HG02884 (cell line): ENCODE measurements at regions not wholly inside any gene's neighbourhood (a gene's known extent, or its start where the extent isn't known, plus 50 kb on each side); places are given as distances from the start of the nearest gene placed in this dataset.
"Not testable (repeated sequence)": the region's sequence is repeated elsewhere in the genome, so short reads cannot be mapped to it uniquely, and the experiment has no call there.

Source experiments
- ATAC-seq: cut with Tn5 transposase; IDR thresholded peaks from one replicate; pipeline ENCODE4 v1.9.1; 2021; ENCODE audit warnings: mild to moderate bottlenecking, moderate library complexity; ENCODE audit not compliant: unreplicated experiment

DNA sequence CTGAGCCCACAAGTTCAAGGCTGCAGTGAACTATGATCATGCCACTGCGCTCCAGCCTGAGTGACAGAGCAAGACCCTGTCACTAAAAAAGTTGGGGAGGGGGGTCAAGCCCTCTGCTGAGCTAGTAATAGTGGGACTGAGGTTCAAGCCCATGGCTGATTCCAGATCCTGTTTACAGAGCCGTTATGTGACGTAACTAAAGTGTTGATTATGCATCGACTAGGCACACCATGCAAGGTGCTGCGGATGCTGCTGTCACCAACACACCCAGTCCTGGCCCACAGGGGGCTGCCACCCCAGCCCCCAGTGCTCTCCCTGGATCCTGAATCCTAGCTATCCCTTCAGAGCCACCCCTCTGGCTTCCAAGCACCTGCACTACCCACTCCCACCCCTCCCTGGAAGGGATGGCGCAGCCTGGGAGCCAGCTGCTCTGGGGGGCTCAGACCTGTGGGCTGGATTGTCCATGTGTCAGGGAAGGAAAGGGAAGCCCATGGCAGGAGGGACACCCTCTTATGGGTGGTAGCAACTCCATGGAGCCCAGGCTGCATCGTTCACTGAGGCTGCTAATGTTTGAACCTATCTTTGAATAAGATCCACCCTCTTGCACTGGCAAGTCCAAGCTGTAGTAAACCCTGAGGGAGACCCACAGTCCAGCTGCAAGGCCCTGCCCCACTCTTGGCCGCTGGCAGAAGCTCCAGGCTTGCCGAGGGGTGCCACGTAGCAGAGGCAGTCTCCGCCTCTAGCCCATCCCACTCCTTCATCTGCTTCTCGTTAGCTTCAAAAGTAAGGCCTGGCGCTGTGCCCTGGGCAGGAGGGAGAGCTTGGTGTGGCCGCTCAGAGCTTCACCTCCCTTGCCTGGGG is 95.0 kb downstream of the SNX5 start:
- no peak for ATAC-seq

DNA sequence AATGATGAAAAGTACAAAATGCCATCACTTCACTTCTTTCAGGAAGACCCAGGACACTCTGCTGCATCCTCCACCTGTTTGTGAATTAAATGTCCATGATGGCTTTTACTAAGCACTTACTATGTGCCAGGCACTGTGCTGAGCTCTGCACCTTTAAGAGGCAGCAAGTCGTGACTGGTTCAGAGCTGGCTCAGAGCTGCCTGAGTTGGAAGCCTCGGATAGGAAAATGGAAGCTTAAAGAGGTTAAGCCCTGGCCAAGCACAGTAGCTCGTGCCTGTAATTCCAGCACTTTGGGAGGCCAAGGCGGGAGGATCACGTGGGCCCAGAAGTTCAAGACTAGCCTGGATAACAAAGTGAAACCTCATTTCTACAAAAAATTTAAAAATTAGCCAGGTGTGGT is 95.6 kb downstream of the SNX5 start:
- no peak for ATAC-seq

DNA sequence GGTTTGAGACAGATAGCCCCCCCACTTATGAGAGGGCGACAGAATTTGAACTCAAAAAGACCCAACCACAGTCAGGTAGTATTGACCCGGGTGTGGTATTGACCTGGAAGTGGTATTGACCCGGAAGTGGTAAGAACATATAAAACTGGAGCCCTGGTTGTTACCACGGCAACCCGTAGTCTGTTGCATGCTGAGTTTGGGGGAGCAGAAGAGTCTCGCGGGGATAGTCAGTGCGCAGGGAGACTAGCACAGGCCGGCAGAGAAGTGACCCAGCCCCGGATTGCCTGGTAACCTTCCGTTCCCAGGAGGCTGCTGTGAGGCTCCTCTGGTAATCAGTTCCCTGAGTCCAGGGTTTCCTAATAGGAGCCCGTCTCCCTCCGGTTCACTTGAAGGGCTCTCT is 96.2 kb downstream of the SNX5 start:
- no peak for ATAC-seq

DNA sequence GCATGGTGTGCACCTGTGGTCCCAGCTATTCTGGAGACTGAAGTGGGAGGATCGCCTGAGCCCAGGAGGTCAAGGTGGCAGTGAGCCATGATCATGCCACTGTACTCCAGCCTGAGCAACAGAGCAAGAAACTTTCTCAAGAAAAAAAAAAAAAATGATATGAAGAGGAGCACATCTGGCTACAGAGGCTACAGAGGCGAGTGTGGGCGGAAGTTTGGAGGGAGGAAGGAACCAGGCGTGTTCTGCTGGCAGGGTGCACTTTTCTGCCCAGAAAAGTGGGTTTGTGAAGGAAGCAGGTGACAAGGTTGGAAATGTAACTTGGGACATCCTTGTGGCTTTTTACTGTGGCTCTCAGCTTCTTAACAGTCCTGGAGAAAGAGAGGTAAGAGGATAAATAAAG is 96.7 kb downstream of the SNX5 start:
- ATAC-seq, result no peak

DNA sequence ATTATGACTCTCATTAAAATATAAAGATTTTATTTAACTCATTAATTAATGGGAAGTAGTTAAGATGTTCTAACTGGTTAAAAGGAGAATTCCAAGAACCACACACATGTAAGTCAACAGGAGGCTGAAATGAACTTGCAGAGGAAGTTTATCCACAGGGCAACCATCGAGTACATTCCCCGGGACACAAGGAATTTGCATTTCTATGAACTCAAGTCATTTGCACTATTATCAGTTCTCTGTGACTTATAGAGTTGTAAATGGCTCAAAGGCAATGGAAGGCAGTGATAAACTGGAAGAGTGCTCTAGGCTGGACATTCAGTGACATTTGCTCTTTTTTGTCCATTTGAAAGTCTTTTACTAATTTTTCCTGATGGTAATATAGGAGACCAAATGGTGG is 97.4 kb downstream of the SNX5 start:
- ATAC-seq, result no peak

DNA sequence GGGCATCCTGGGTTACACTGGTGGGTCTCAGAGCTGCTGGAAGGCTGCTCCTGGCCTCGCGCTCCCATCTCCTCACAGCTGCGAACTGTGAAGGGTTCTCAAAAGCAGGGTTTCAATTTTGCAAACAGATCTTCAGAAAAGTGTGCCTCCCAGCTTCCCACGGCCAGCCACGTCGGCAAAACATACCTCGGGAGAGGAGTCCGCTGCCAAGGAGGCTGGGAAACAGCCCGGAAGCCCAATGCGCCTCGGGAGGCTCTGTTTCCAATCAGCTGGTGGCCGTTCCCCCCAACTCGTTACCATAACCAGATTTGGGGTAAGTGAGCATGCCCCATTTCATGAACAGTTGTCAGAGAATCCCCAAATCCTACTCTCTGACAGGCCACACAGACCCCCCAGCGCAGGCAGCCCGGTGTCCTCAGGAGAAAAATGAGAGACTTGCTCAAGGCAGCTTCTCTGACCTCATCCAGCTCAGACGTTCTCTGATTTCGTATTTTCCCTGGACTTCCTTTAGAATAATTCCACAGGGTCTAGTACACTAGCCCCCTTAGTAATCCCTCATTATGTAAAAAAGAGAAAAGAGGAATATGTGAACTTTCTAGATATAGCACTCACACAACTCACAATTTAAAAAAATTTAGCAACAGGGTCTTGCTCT is 98.4 kb downstream of the SNX5 start:
- no peak for ATAC-seq

DNA sequence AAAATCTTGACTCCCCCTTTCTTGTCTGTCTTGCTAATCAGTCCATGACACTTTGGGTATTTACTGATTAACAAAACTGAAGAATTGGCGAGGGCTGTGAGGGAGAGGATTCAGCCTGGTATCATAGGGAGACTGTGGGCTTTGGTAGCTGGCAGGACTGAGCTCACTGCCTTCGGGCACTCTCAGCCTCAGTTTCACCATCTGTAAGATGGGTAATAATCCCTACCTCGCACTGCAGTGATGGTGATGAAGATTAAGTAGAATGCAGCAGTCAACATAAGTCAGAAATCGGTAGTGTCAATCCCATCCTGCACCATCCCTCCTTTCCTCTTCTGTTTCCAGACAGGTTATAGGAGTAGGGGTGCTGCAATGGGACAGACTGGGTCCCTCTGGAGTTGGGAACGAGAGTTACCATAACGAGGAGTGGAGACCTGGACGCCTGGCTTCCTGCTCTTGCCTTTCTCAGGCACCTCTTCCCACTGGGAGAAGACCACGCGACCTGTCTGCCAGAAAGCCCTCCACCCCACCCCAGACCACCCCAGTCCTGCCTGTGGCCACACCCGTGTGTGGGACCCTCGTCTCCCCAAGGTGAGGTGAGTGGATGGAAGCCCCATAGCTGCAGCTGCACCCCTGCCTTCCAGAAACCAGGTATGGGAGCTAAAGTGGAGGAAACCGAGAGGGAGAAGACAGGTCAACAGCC is 99.1 kb downstream of the SNX5 start:
- ATAC-seq, result no peak

DNA sequence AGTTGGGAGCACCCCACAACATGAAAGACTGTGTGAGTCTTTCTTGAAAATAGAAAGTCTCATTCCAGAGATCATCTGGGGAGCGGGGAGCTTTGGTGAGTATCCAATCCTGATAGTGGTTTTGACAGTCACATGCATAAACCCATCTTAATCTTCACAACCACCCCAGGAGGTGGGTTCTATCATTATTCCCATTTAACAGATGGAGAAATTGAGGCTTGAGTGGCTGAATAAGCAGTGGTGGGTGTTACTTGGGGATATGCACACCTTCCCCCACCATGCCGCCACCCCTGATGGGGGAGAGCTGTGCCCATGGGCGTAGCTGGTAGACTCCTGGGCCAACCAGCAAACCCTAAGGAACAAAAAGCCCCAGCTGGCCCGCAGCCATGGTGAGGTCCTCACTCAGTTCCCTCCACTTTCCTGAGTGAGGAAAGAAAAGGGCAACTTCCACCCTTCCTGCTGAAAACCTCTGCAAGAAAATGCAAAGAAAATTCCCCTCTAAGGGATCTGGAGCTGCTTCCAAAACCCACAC is 99.8 kb downstream of the SNX5 start:
- ATAC-seq, result no peak

DNA sequence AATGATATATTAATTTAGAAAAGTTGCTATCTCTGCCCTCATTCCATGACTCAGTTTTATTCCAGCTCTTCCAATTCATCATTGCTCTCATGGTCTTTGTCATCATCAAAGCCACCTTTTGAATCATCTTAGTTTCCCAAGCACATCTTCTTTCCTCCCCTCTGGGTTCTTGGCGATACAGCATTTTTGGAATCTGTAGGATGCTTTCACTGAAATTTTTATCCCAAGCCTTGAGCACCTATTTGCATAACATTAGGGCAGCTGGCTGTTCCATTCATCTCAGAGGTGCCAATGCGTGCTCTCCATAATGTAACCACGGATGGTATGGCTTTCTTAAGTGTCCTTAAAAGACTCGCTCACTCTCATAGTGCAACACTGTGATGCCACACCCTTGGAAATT is 100.4 kb downstream of the SNX5 start:
- no peak for ATAC-seq

DNA sequence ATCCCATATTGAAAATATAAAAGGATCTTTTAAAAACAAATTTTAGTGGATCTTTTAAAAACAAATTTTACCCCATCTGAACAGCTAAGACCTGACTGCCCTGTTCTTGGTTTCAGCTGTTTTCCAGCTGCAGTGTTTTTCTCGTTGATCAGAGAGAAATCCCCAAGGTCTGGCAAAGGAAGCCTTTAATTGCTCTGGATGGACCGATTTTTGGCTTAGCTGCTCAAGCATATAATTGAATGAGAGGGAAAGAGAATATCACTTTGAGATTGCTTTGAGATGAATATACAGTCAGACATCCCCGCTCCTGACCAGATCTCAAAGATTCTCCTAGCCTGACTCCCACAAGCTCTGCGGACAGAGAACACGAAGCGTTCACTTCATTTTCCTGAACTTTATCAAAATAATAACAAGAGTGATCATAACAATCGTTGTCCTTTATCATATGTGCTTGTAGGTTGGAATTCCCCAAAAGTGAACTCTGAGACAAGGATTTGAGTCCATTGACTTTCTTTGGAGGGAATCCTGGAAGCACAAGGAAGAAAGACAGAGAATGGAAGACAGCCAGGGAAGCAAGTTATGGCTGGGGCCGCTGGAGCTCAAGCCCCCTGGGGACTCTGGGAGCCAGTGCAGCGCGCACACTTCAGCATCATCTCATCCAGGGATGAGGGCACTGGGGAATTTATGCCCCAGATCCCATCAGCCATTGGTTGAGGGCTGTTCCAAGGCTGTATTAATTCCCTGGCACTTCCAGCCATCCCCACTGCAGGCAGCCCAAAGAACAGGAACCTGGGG is 101.3 kb downstream of the SNX5 start:
- ATAC-seq, result no peak

DNA sequence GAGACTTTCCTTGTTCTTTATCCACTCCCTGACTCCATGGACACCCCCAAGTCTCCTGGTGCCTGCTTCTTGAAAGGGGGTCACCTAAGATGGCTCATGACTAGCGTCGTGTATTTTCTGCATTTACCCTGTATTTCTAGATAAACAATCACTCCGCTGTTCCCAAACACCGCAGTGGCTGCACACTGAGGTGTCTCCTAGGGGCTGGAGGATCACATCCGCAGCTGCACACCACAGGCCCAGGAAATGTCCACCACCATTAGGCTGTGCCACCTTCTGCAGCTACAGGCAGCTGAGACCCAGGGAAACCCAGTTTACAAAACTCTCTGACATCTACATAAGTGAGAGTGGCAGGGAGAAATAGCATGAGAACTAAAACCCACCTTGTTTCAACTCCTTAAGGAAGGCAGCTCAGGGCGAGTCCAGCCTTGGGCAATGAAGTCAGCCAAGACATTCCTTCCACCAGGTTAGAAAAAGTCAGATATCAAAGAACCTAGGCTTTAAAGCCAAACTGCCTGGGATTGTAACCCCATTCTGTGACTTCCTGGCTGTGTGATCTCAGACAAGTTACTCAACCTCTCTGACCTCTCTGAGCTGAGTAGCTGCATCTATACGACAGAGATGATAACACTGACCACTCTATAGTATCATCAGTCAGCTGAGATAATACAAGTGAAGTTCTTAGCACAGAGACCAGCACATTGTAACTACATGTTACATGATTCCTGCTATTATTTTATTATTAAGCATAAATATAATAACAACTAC is 102.2 kb downstream of the SNX5 start:
- ATAC-seq, result no peak

DNA sequence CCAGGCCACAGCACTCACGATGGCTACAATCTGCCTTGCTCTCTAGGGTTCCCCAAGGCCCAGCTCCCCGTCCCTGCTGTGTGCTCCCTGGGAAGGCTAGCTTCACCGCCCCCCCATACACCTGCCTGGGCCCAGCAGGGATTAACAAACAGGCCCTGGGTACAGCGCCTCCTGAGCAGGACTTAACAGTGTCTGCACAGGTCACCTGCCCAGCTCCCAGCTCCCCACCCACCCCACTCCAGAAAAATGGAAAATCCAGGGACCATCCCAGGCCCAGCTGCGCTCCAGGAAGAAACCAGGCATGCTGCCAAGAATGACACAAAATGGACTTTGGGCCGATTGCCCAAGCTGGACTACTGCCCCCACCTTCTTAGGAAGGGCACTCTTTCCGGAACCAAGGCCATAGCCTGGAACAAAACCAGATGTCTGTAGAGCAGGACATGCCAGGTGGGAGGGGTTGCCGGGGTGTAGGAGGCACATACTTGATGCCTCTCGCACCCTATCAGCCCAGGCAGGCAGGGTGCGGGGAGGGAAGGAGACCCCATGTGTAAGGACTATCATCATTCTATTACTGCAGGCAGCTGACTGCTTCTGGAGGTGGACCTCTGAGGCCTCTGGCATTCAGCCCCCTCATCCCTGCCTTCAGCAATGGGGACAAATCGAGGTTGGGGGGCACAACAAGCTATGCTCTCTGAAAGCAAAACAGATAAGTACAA is 104.9 kb downstream of the SNX5 start:
- no peak for ATAC-seq

DNA sequence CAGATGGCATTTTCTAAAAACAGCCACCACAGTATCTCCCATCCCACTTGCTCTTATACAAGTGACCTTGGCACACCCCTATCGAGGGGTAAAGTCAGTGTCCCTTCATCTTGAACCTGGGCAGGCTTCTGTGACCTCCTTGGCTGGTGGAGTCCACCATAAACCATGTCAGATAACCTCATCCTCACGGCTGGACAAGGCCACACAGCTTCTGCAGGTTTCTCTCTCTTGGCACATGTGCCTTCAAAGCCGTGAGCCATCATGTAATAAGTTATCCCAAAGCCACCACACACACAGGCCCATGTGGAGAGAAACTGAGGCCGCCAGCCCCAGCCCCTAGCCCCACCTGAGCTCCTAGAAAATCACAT is 105.4 kb downstream of the SNX5 start:
- ATAC-seq, result no peak

DNA sequence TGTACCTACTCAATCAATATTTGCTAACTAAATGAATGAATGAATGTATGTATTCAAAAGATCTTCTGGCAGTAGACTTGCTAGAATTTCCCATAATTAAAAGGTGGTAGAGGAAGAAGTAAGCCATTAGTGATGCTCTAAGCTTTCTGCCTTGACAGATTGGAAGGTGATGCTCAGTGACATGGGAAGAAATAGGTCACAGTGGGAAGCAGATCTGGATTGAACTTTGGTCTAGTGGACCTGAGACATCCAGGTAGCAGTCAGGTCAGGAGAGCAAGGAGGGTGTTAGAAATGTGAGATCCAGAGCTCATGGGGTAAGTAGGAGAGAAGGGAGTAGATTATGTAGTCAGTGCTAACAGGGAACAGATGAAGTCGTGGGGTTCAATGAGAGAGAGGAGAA is 106.4 kb downstream of the SNX5 start:
- no peak for ATAC-seq

DNA sequence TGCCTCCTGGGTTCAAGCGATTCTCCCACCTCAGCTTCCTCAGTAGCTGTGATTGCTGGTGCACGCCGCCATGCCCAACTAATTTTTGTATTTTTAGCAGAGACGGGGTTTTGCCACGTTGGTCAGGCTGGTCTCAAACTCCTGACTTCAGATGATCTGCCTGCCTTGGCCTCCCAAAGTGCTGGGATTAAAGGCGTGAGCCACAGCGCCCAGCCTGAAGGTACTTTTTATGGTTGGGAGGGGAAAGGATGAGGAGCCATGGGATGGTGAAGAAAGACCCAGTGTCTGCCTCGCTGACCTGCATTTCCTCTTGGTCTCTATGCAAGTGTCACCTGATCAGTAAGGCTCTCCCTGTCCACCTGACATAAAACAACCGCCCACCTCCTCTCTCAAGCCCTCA is 107.0 kb downstream of the SNX5 start:
- ATAC-seq, result not testable (repeated sequence)

DNA sequence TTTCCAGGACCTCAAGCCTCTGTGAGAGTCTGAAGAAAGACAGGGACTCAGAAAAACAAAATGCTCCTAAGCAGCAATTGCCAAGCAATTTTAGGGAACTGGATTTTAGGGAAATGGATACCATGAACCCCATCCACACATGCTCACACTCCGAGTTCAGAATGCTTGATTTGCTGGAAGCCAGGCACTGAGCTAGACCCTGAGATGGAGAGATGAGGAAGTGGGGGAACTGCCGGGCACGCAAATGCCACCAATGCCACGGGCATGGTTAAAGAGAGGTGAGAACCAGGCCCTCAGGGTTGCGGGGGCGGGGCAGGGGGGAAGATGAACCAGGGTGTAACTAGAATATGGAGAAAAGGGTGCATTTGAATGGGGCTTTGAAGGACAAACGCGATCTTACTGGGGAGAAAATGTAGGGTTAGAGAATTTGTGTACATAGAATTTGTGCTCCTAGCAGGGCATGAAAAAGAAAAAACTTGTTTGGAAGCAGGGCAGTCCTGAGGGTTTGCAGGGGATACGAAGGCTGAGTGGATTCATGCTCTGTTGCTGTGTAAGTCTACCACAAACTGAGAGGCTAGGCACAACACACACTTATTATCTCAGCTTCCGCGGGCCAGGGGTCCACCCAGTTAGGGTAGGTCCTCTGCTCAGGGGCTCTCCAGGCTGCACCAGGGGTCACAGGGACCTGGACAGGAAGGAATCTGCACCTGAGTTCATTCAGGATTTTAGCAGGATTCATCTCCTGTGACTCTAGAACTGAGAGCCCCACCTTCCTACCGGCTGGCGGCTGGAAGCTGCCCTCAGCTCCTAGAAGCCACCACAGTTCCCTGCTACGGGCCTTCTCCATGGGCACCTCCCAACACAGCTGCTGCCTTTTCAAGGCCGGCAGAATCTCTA is 108.0 kb downstream of the SNX5 start:
- ATAC-seq, result no peak

DNA sequence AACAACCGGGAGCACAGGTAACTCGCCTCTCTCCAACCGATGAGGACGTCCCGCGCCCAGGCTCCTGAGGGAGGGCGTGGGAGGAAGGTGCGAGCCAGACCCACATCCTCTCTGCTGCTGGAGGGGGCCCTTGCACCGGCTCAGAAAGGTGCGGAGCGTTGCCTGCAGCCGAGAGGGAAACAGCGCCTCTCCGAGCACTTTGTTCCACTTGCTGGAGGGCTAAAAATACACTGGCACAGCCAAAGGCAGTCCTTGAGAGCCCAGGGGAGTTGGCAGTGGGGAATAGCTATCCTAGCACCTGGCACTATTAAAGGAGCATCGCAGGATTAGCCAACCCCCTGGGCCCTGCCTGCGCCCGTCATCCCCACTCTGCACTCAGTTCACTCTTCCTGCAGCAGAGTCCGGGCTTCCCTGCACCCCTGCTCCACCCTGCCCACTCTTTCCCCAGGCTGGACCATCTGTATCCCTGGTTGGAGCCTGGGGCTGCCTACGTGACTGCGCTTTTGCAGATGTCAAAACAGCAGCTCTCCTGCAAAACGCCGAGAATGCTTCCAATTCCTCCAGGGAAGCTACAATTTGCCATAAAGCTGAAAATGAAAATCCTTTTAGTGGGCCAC is 108.9 kb downstream of the SNX5 start:
- no peak for ATAC-seq

DNA sequence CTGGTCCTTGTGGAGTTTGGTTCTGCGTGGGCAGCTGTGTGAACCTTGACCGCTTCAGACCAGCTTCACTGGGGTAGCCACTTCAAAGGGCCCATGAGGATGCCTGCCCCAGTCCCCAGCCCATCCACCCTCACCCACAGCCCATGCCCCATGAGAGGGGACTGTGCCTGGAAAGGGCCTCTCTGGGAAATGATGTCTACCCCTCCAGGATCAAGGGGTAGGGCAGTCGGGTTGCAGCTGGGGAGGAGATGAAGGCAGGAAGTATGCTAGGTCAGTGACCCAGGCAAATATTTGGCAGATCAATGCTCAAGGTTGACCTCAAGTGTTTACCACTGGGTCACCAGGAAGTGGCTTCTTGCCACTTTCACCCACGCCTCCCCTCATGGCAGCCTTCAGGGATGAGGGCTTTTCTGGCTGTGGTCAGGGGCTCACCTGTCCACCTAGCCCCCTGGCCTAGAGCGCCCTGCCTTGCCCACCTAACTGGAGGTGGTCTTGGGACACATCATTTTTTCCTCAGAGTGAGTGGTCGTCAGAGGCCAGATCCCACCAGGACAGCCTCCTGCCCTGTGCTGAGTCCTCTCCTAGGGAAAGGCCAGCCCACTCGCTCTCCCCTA is 109.5 kb downstream of the SNX5 start:
- no peak for ATAC-seq
